GM12801 (cell line): ENCODE measurements at regions not wholly inside any gene's neighbourhood (a gene's known extent, or its start where the extent isn't known, plus 50 kb on each side); places are given as distances from the start of the nearest gene placed in this dataset.

Experiments
- CTCF ChIP-seq: IDR thresholded peaks from one replicate; pipeline ENCODE4 v1.5.1; 2011; ENCODE audit warnings: control low read depth; ENCODE audit not compliant: insufficient read length; ENCODE audit errors: extremely low read depth

- no peak for TF ChIP-seq CTCF
These were observed 1191.9 kb upstream of the NUDT12 start for GRCh38 chr5:104754311-104754995.

- no peak for TF ChIP-seq CTCF
These were observed 1189.4 kb upstream of the NUDT12 start for GRCh38 chr5:104751969-104752368.

- no peak for TF ChIP-seq CTCF
These were observed 1177.3 kb upstream of the NUDT12 start for GRCh38 chr5:104739905-104740304.

GRCh38 chr5:104739503-104739902 is 1176.9 kb upstream of the NUDT12 start:
- TF ChIP-seq CTCF = no peak

GRCh38 chr5:104736073-104736472 is 1173.5 kb upstream of the NUDT12 start:
- no peak for TF ChIP-seq CTCF

- no peak for TF ChIP-seq CTCF
These were observed 1171.5 kb upstream of the NUDT12 start for GRCh38 chr5:104734046-104734445.

- TF ChIP-seq CTCF = no peak
These were observed 1170.6 kb upstream of the NUDT12 start for GRCh38 chr5:104733063-104733669.

- no peak for TF ChIP-seq CTCF
These were observed 1168.7 kb upstream of the NUDT12 start for GRCh38 chr5:104731331-104731730.
